Mononuclear cell (primary cell): ENCODE measurements at regions not wholly inside any gene's neighbourhood (a gene's known extent, or its start where the extent isn't known, plus 50 kb on each side); places are given as distances from the start of the nearest gene placed in this dataset.

ENCODE experiments used
- H3K27me3 ChIP-seq: 2 replicates; pipeline ENCODE4 v1.6.0; 2011; ENCODE audit warnings: low read length, control low read depth; ENCODE audit not compliant: insufficient read depth
- H3K4me1 ChIP-seq: 2 replicates; pipeline ENCODE4 v1.5.1; 2011; ENCODE audit warnings: mild to moderate bottlenecking, low read length, control low read depth; ENCODE audit not compliant: insufficient read depth
- H3K4me3 ChIP-seq: 2 replicates; pipeline ENCODE4 v1.5.1; 2011; ENCODE audit warnings: mild to moderate bottlenecking, low read length, moderate library complexity
- H3K9me3 ChIP-seq: 2 replicates; pipeline ENCODE4 v1.5.1; 2011; ENCODE audit warnings: low read depth, mild to moderate bottlenecking, control low read depth, low read length

DNA sequence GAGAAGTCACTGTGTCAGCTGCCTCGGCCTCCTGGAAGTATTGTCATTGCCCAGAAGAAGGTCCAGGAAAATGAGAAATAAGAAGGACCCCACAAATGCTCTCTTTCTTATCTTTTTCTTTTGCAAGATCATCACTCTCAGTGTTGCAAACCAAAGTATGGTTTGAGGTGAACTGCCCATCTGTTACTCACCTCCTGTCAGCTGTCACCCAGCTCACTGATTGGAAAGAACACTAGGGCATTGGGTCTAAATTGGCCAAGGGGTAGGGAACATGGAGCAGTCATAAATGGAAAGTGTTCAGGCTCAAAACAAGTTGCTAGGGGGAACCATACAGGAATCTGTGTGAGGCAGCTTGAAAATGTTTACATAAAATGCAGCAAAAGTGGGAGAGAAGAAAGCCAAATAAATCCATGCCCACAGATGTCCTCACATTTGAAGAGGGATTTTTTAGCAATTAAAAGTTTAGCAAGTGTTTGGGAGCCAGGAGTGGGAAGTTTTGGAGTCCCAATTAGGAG lies 431.2 kb upstream of the THBS1 start:
- H3K4me3 ChIP-seq = no peak overlapping the region
- no peaks in the 10 kb centered on the region for H3K4me1 ChIP-seq
- H3K9me3 ChIP-seq = no peaks in the 10 kb centered on the region
- H3K27me3 ChIP-seq = peaks cover 3% of the 10 kb centered on the region

DNA sequence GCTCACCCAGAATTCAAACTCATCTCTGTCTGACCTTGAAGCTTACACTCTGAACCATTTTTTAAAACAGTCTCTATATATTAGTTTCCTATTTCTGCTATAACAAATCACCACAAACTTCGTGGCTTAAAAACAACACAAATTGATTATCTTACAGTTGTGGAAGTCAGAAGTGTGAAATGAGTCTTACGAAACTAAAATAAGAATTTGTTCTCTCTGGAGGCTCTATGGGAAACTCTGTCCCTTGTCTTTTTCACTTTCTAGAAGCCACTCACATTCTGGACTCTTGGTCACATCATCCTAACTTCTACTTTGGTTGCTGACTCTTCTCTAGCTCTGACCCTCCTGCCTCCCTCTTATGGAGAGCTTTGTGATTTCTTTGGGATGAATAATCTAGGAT lies 429.3 kb upstream of the THBS1 start:
- H3K4me1 ChIP-seq = no peaks in the 10 kb centered on the region
- no peak overlapping the region for H3K4me3 ChIP-seq
- H3K9me3 ChIP-seq = no peaks in the 10 kb centered on the region
- H3K27me3 ChIP-seq = peaks cover 3% of the 10 kb centered on the region

DNA sequence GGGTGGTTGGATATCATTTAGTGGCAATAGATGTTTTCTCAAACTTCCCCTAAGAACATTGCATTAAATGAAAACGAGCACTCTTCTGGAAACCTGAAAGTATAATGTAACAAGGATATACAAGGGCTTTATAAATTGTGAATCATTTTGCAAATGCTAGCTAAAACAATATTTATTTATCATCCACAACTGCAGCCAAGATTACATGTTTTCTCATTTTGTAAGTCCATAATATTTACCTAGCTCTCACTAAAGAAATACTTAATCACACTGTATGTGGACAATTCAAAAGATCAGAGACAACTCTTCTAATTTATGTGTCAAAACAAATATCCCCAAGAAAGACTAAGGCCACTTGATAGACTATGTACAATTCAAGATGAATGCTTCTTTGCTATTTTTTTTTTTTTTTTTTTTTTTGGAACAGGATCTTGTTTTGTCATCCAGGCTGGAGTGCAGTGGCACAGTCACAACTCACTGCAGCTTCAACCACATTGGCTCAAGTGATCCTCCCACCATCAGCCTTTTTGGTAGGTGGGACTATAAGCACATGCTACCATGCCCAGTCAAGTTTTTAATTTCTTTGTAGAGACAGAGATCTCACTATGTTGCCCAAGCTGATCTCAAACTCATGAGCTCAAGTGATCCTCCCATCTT lies 427.7 kb upstream of the THBS1 start:
- Histone ChIP-seq H3K27me3 (peaks cover 3% of the 10 kb centered on the region), H3K9me3 (no peaks in the 10 kb centered on the region), H3K4me3 (no peak overlapping the region), H3K4me1 (no peaks in the 10 kb centered on the region)

DNA sequence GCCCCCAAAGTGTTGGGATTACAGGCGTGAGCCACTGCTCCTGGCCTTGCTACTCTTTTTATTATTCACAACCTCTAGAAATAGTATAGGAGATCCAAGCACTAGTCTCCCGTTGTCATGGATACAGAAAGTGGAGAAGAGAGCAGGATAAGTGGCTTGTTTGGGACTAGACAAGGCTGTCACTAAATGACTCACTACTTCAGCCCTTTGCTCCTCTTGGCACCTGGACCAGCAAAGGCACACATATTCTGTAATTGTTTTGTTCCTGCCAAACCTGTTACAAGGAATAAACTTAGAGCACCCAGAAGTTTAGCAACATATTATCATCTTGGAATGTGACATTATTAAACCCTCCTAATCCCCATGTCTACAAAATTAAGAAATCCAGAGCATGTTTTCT lies 427.2 kb upstream of the THBS1 start:
- H3K4me3 ChIP-seq = no peak overlapping the region
- H3K4me1 ChIP-seq = no peaks in the 10 kb centered on the region
- H3K27me3 ChIP-seq = peaks cover 3% of the 10 kb centered on the region
- no peaks in the 10 kb centered on the region for H3K9me3 ChIP-seq

DNA sequence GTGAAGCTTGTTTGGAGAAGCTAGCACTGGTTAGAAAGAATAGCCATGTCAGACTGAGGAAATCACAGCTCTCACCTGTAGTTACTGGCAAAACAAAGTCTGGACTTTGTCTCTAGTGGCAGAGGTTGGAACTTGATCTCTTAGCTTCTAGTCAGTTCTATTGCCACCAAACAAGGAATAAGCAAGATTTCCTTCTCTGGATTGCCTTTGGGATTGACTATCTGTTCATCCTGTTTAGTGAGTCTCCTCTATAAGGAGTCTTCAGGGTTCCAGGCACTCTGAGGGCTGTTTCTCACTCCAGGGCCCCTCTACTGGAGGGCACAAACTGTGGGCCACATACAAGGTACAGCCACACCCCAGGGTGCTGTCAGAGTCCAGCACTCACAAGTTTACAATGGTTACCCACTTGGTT lies 426.6 kb upstream of the THBS1 start:
- Histone ChIP-seq H3K4me3 (no peak overlapping the region), H3K9me3 (no peaks in the 10 kb centered on the region), H3K4me1 (no peaks in the 10 kb centered on the region), H3K27me3 (peaks cover 3% of the 10 kb centered on the region)

DNA sequence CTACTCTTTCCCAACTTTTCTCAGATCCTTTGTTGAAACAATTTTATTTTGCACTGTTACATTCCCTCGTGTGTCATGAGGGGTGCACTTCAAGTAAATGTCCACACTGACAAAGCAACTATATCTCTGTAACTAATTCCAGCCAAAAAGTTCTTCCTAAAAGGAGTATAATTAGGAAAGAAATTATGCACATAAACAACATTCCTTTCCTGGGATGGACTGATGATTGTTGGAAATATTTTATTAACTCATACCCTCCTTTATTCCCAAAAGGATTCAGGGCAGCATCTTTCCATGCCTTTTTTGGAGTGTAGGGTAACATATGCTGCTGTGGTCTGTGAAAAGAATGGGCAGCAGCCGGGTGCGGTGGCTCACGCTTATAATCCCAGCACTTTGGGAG lies 426.1 kb upstream of the THBS1 start:
- Histone ChIP-seq H3K9me3 (no peaks in the 10 kb centered on the region), H3K27me3 (peaks cover 3% of the 10 kb centered on the region), H3K4me1 (no peaks in the 10 kb centered on the region), H3K4me3 (no peak overlapping the region)

DNA sequence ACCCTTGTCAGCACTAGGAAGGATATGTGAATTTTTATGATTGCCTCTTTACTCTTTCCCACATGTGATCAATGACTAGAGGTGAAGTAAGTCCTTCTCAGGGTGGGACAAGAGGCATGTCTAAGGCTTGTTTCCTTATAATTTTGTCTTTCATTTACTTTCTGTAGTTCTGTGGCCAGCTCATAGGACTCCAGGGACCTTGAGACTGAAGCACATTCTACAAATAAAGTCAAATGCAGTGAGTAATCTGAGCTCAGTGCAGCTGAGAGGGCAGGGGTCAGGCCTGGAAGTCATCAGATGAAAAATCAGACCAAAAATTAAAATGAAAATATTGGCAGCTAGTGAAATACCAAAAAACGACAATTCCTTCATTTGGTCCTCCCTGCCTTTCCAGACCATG lies 424.7 kb upstream of the THBS1 start:
- Histone ChIP-seq H3K9me3 (no peaks in the 10 kb centered on the region), H3K4me1 (no peaks in the 10 kb centered on the region), H3K4me3 (no peak overlapping the region), H3K27me3 (peaks cover under 1% of the 10 kb centered on the region)

DNA sequence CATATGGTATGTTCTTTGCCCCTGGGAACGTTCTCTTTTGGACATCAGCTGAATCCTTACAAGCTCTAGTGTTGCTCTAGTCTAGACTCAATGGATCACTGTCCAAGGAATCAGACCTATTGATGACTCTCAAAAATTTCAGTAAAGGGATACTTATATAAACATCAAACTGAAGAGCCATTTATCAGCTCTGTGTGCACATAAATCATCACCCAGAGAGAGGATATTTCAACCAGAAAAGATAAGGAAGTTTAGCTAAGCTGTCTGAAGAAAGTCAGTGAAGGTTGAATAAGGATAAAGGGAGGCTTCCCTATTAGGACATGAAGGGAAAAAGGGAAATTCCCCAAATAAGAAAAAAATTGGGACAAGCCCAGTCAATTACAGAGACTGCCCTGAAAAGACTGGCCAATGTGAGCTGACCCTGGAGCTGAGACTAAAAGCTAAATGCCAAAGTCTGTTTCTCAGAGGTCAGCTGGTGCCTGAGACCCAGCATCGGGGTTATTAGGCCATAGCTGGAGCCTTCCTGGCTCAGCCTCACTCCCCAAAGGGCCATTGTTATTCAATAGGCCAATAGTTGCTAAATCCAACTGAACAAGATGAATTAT lies 424.1 kb upstream of the THBS1 start:
- peaks cover 2% of the 10 kb centered on the region for H3K27me3 ChIP-seq
- no peak overlapping the region for H3K4me3 ChIP-seq
- no peaks in the 10 kb centered on the region for H3K9me3 ChIP-seq
- H3K4me1 ChIP-seq = no peaks in the 10 kb centered on the region

DNA sequence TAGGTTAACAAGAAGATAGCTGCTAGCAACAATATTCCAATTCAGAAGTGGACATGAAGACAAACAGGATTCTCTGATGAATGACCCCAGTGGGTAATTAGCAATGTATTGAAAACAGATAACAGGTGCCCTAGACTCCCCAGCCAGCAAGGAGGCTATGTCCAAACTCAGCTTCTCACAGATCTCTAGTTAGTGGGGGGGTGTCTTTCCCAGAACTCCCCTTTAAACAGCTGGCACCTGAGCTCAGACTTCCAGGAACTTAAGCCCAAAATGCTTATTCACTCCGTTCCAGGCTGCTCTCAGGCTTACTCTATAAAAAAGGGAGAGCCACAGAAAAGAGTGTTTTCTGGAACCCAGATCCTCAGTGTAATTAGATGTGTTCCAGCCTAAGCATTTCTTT lies 423.0 kb upstream of the THBS1 start:
- Histone ChIP-seq H3K4me3 (no peak overlapping the region), H3K27me3 (peaks cover 6% of the 10 kb centered on the region), H3K4me1 (no peaks in the 10 kb centered on the region), H3K9me3 (no peaks in the 10 kb centered on the region)

DNA sequence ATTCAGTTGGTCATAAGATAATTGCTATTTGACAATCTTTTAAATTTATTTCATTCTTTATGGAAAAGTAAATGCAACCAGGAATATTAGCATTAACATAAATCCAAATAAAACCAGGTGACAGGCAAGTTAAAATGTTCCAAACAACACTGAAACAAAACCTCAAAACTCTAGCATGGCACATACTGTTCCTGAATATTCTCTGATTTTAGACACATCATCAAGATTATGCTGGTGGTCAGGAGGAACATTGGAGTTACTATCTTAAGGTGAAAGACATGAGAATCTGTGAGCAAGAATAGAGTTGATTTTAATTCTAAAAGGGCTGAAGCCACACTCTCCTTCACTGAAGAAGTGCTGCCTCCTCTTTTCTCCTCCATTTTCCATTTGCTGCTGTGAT lies 421.0 kb upstream of the THBS1 start:
- H3K4me1 ChIP-seq = no peaks in the 10 kb centered on the region
- peaks cover 11% of the 10 kb centered on the region for H3K27me3 ChIP-seq
- H3K4me3 ChIP-seq = no peak overlapping the region
- H3K9me3 ChIP-seq = no peaks in the 10 kb centered on the region

DNA sequence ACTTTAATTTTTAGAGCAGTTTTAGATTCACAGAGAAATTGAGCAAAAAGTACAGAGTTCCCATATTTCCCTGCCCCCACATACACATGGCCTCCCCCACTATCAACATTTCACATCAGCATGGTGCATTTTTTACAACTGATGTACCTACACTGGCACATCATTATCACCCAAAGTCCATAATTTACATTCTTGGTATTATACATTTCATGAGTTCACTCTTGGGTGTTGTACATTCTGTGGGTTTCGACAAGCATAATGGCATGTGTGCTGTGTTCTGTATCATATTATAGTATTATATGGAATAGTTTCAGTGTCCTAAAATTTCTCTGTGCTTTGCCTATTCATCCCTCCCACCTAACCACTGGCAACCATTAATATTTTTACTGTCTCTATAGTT lies 419.8 kb upstream of the THBS1 start:
- H3K27me3 ChIP-seq = peaks cover 11% of the 10 kb centered on the region
- no peak overlapping the region for H3K4me3 ChIP-seq

DNA sequence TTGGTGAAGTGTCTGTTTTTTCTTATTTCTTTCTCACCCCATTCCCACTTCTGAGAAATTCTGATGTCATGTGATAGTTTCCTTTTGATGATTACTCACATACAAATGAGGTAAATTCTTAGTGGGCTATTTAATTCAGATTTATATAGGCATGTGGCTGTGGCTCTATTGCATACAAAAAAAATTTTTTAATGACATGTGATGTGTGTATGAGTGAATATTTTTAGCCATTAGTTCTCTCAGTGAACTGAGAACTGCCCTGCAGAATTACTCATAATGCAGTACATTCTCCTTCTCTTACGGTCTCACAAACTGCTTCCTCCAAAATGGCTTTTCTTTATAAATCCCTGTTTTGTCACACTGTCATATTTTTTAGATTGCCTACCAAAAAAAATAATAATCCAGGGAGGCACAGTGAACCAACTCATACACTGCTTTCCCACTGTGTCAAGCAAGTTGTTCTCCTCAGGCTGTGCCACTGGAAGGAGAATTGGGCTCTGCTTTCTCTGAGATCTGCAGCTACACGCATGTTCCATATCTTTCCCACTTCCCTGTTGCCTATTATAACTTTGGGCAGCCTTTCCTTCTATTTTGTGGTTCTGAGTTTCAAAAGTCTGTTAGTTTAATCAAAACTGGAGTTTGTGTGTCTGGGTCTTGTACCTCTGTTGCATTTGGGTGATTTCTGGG lies 415.7 kb upstream of the THBS1 start:
- peaks cover 16% of the 10 kb centered on the region for H3K27me3 ChIP-seq
- no peaks in the 10 kb centered on the region for H3K9me3 ChIP-seq
- H3K4me3 ChIP-seq = no peak overlapping the region
- no peaks in the 10 kb centered on the region for H3K4me1 ChIP-seq

More for the DNA sequence above, 419.8 kb upstream of the THBS1 start:
- Histone ChIP-seq H3K9me3 (no peaks in the 10 kb centered on the region), H3K4me1 (no peaks in the 10 kb centered on the region)

DNA sequence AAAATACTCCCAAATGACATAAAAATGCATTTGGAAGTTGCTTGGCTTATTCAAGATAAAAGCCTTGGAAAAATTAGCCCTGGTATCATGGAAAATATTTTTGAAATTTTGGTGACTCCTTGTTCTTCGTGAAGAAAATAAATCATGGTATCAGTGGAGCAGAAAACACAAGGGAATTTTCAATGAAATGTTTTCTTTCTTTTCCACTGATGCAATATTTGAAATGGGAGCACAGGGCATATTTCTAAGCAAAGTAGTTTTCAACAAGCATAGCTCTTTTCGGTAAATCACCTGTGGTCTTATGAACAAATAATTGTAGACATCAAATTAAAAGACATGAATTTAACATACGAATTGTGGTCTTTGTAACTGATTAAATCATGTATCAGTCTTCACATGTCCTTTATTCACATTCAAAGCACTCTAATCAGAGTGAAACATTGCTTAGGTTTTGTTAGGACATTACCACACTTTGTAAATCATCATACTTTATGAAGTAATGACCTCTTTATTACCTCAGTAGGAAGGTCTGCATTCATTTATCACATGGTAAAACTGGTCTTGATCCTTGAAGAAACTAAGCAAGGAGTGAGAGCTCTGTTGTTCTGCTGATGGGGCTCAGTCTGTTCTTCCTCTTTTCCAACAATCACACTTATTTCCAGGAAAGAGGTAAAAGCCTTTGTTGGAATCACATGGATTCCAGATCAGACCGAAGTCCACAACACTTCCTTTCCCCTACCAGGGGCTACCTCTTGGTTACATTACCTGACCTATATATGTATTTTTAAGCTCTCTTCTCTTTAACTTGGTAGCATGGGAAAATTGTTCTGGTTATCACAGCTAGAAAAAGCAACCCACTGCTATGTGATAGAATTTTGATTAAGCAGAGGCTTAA lies 413.5 kb upstream of the THBS1 start:
- Histone ChIP-seq H3K9me3 (no peaks in the 10 kb centered on the region), H3K27me3 (peaks cover 13% of the 10 kb centered on the region), H3K4me1 (no peaks in the 10 kb centered on the region)

DNA sequence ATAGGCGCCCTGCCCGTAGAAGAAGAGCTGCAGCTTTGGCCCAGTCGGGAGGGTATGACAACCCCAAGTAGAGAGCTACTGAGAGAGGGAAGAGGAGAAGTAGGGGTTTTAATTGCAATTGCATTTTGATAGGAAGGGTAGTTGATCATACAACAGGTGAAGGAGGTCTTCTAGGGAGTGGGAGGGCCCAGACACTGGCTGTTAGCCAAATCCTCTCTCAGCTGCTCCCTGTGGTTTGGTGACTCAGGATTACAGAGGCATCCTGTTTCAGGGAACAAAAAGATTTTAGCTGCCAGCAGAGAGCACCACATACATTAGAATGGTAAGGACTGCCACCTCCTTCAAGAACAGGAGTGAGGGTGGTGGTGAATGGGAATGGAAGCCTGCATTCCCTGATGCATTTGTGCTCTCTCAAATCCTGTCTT lies 408.9 kb upstream of the THBS1 start:
- Histone ChIP-seq H3K4me1 (no peaks in the 10 kb centered on the region), H3K9me3 (no peaks in the 10 kb centered on the region), H3K4me3 (no peak overlapping the region), H3K27me3 (peaks cover 5% of the 10 kb centered on the region)

More for the DNA sequence above, 413.5 kb upstream of the THBS1 start:
- no peak overlapping the region for H3K4me3 ChIP-seq
